ENCODE measurements at regions not wholly inside any gene's neighbourhood (a gene's known extent, or its start where the extent isn't known, plus 50 kb on each side); places are given as distances from the start of the nearest gene placed in this dataset.

DNA sequence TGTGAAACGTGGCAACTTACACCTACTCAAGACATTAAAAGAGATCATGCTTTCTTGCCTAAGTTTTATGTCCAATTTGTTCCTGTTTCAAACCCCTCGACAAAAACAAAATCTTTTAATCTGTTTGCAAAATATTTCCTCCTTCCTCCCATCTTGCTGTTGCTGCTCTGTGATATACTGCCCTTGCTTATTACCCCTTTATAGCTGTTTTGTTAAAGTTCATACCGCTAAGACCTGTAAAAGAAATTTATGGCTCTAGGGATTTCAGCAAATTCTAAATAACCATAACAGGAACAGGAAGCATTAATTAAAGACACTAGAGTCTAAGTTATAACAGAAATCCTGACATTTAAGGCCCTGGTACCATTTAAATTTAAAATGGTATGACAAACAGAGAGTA, 1268.2 kb upstream of the PIK3C3 start:
- DNase-seq = no peak
- Histone ChIP-seq H3K27me3 (ENCODE audit: insufficient read depth, low read length) (no peaks in the 10 kb centered on the region), H3K36me3 (ENCODE audit: insufficient read depth, low read length) (no peaks in the 10 kb centered on the region), H3K9me3 (ENCODE audit: control insufficient read depth in 1 of 2, low read length in 2 of 2) (no peaks in the 10 kb centered on the region), H3K4me1 (ENCODE audit: insufficient read depth, low read length) (no peaks in the 10 kb centered on the region), H3K4me3 (ENCODE audit: low read length in 2 of 2) (no peak overlapping the region), H3K27ac (ENCODE audit: low read depth, low read length) (no peak overlapping the region)
- ChIA-PET POLR2A (ENCODE audit: partially characterized antibody) (no interaction called here), CTCF (ENCODE audit: partially characterized antibody) (no interaction called here)
- Mint-ChIP-seq H3K27me3 (no peaks in the 10 kb centered on the region), H3K36me3 (no peaks in the 10 kb centered on the region), H3K4me1 (no peaks in the 10 kb centered on the region), H3K27ac (no peak overlapping the region), H3K4me3 (no peak overlapping the region), H3K9me3 (peaks cover 0 to 22% (median 4%) of the 10 kb centered on the region in 8 donors)
- intact Hi-C loops (cut with micrococcal nuclease) = loop anchor here (1.0 kb wide), 1 partner anchor 8 kb away; no protein-coding TSS in a partner anchor

DNA sequence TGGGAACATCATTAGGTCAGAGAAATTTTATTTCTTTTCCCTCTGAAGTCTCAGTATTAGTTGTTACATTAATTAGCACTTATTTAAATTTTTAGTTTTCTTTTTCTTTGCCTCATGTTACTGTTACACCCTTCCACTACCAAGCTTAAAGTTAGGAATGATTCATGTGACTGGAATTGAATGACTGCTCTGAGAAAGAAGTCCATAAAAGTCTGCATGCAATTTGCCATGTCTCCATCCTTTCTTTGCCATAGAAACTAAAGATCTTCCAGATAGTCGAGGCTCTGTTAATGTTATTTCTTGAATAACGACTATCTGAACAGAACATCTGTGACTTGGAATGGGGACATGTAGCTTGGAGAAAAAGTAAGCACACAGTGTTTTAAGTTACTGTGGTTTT, 1269.8 kb upstream of the PIK3C3 start:
- no peak overlapping the region for H3K27ac ChIP-seq (ENCODE audit: low read depth, low read length)
- intact Hi-C loops (cut with micrococcal nuclease) = no loop called here
- no peaks in the 10 kb centered on the region for H3K36me3 ChIP-seq (ENCODE audit: insufficient read depth, low read length)
- H3K4me1 Mint-ChIP-seq = no peaks in the 10 kb centered on the region
- no peak overlapping the region for H3K4me3 Mint-ChIP-seq
- H3K27ac Mint-ChIP-seq = no peak overlapping the region
- H3K9me3 ChIP-seq (ENCODE audit: control insufficient read depth in 1 of 2, low read length in 2 of 2) = no peaks in the 10 kb centered on the region
- H3K9me3 Mint-ChIP-seq = peaks cover 0 to 22% (median 6%) of the 10 kb centered on the region in 8 donors
- no peak for DNase-seq
- H3K4me1 ChIP-seq (ENCODE audit: insufficient read depth, low read length) = no peaks in the 10 kb centered on the region
- no peak overlapping the region for H3K4me3 ChIP-seq (ENCODE audit: low read length in 2 of 2)
- ChIA-PET CTCF (ENCODE audit: partially characterized antibody) (no interaction called here), POLR2A (ENCODE audit: partially characterized antibody) (no interaction called here)
- no peaks in the 10 kb centered on the region for H3K27me3 Mint-ChIP-seq
- H3K36me3 Mint-ChIP-seq = no peaks in the 10 kb centered on the region
- H3K27me3 ChIP-seq (ENCODE audit: insufficient read depth, low read length) = no peaks in the 10 kb centered on the region

GRCh38 chr18:40678318-40678717, 1276.7 kb upstream of the PIK3C3 start:
- no peaks in the 10 kb centered on the region for H3K27me3 ChIP-seq (ENCODE audit: insufficient read depth, low read length)
- no peaks in the 10 kb centered on the region for H3K4me1 ChIP-seq (ENCODE audit: insufficient read depth, low read length)
- no peak overlapping the region for H3K27ac ChIP-seq (ENCODE audit: low read depth, low read length)
- intact Hi-C loops (cut with micrococcal nuclease) = no loop called here
- Mint-ChIP-seq H3K9me3 (peaks cover 2 to 21% (median 5%) of the 10 kb centered on the region in 8 donors), H3K27me3 (no peaks in the 10 kb centered on the region), H3K4me1 (no peaks in the 10 kb centered on the region), H3K4me3 (no peak overlapping the region), H3K36me3 (no peaks in the 10 kb centered on the region), H3K27ac (no peak overlapping the region)
- ChIA-PET POLR2A (ENCODE audit: partially characterized antibody) (no interaction called here), CTCF (ENCODE audit: partially characterized antibody) (no interaction called here)
- no peaks in the 10 kb centered on the region for H3K36me3 ChIP-seq (ENCODE audit: insufficient read depth, low read length)
- DNase-seq = no peak
- no peak overlapping the region for H3K4me3 ChIP-seq (ENCODE audit: low read length in 2 of 2)
- no peaks in the 10 kb centered on the region for H3K9me3 ChIP-seq (ENCODE audit: control insufficient read depth in 1 of 2, low read length in 2 of 2)

DNA sequence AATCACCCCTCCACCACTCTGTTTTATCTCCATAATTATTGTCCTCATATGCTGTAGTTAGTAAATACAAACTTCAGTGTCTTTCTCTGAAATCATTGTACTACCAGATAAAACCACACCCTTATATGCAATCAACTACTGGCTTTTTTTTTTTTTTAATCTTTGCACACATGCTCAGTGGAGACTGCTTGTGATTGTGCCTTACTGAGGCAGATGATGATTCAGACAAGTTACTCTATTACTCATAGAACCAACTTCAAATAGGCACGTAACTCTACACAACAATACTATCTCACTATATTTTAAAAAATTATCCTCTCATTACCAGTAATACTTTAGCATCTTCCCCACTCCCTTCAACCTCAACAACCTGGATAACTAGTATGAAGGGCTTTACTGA, 1278.4 kb upstream of the PIK3C3 start:
- no peak overlapping the region for H3K27ac Mint-ChIP-seq
- Histone ChIP-seq H3K9me3 (ENCODE audit: control insufficient read depth in 1 of 2, low read length in 2 of 2) (peaks cover 0 to 4% of the 10 kb centered on the region in 2 donors), H3K4me1 (ENCODE audit: insufficient read depth, low read length) (no peaks in the 10 kb centered on the region), H3K36me3 (ENCODE audit: insufficient read depth, low read length) (no peaks in the 10 kb centered on the region), H3K27me3 (ENCODE audit: insufficient read depth, low read length) (no peaks in the 10 kb centered on the region), H3K27ac (ENCODE audit: low read depth, low read length) (no peak overlapping the region), H3K4me3 (ENCODE audit: low read length in 2 of 2) (no peak overlapping the region)
- no peaks in the 10 kb centered on the region for H3K36me3 Mint-ChIP-seq
- intact Hi-C loops (cut with micrococcal nuclease) = no loop called here
- CTCF ChIA-PET (ENCODE audit: partially characterized antibody) = no interaction called here
- POLR2A ChIA-PET (ENCODE audit: partially characterized antibody) = no interaction called here
- H3K9me3 Mint-ChIP-seq = peaks cover 2 to 16% (median 5%) of the 10 kb centered on the region in 8 donors
- H3K27me3 Mint-ChIP-seq = no peaks in the 10 kb centered on the region
- H3K4me1 Mint-ChIP-seq = no peaks in the 10 kb centered on the region
- H3K4me3 Mint-ChIP-seq = no peak overlapping the region
- no peak for DNase-seq

DNA sequence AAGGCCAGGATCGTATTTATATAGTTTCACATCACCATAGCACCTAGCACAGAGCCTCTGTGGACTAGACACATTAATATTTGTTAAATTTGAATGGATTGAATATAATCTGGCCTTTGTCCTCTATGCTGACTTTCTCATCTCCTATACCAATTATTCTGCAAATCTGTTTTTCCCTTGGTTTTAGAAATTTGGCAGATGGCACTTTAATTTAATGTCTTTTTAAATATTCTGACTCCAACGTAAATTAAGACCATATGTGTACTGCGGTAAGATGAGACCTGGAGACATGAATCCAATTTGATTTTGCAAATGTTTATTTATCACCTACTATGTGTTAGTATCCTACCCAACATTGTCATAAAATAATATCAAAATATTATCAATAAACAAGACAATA, 1281.9 kb upstream of the PIK3C3 start:
- H3K27me3 Mint-ChIP-seq = no peaks in the 10 kb centered on the region
- H3K9me3 ChIP-seq (ENCODE audit: control insufficient read depth in 1 of 2, low read length in 2 of 2) = peaks cover 0 to 4% of the 10 kb centered on the region in 2 donors
- H3K4me1 ChIP-seq (ENCODE audit: insufficient read depth, low read length) = no peaks in the 10 kb centered on the region
- ChIA-PET POLR2A (ENCODE audit: partially characterized antibody) (no interaction called here), CTCF (ENCODE audit: partially characterized antibody) (no interaction called here)
- no peaks in the 10 kb centered on the region for H3K36me3 ChIP-seq (ENCODE audit: insufficient read depth, low read length)
- no peak for DNase-seq
- H3K4me1 Mint-ChIP-seq = no peaks in the 10 kb centered on the region
- no peak overlapping the region for H3K4me3 Mint-ChIP-seq
- no peak overlapping the region for H3K27ac ChIP-seq (ENCODE audit: low read depth, low read length)
- H3K27me3 ChIP-seq (ENCODE audit: insufficient read depth, low read length) = no peaks in the 10 kb centered on the region
- H3K9me3 Mint-ChIP-seq = peaks cover 2 to 8% (median 7%) of the 10 kb centered on the region in 8 donors
- H3K4me3 ChIP-seq (ENCODE audit: low read length in 2 of 2) = no peak overlapping the region
- no peak overlapping the region for H3K27ac Mint-ChIP-seq
- H3K36me3 Mint-ChIP-seq = no peaks in the 10 kb centered on the region
- intact Hi-C loops (cut with micrococcal nuclease) = no loop called here

- no peaks in the 10 kb centered on the region for H3K27me3 Mint-ChIP-seq
- H3K4me1 Mint-ChIP-seq = no peaks in the 10 kb centered on the region
- CTCF ChIA-PET (ENCODE audit: partially characterized antibody) = no interaction called here
- H3K36me3 Mint-ChIP-seq = no peaks in the 10 kb centered on the region
- no peak overlapping the region for H3K4me3 Mint-ChIP-seq
- no peak overlapping the region for H3K4me3 ChIP-seq (ENCODE audit: low read length in 2 of 2)
- no peak for DNase-seq
- H3K27me3 ChIP-seq (ENCODE audit: insufficient read depth, low read length) = no peaks in the 10 kb centered on the region
- intact Hi-C loops (cut with micrococcal nuclease) = no loop called here
- no peak overlapping the region for H3K27ac ChIP-seq (ENCODE audit: low read depth, low read length)
- H3K27ac Mint-ChIP-seq = no peak overlapping the region
- POLR2A ChIA-PET (ENCODE audit: partially characterized antibody) = no interaction called here
- no peaks in the 10 kb centered on the region for H3K36me3 ChIP-seq (ENCODE audit: insufficient read depth, low read length)
- H3K9me3 ChIP-seq (ENCODE audit: control insufficient read depth in 1 of 2, low read length in 2 of 2) = peaks cover 0 to 4% of the 10 kb centered on the region in 2 donors
- no peaks in the 10 kb centered on the region for H3K4me1 ChIP-seq (ENCODE audit: insufficient read depth, low read length)
- H3K9me3 Mint-ChIP-seq = peaks cover 2 to 11% (median 8%) of the 10 kb centered on the region in 8 donors
Measured at GRCh38 chr18:40672590-40672989, 1282.4 kb upstream of the PIK3C3 start.

- Histone ChIP-seq H3K27ac (ENCODE audit: low read depth, low read length) (no peak overlapping the region), H3K4me1 (ENCODE audit: insufficient read depth, low read length) (no peaks in the 10 kb centered on the region), H3K36me3 (ENCODE audit: insufficient read depth, low read length) (no peaks in the 10 kb centered on the region), H3K27me3 (ENCODE audit: insufficient read depth, low read length) (no peaks in the 10 kb centered on the region), H3K9me3 (ENCODE audit: control insufficient read depth in 1 of 2, low read length in 2 of 2) (peaks cover 0 to 4% of the 10 kb centered on the region in 2 donors), H3K4me3 (ENCODE audit: low read length in 2 of 2) (no peak overlapping the region)
- DNase-seq = no peak
- intact Hi-C loops (cut with micrococcal nuclease) = no loop called here
- Mint-ChIP-seq H3K9me3 (peaks cover 2 to 14% (median 10%) of the 10 kb centered on the region in 8 donors), H3K36me3 (no peaks in the 10 kb centered on the region), H3K4me3 (no peak overlapping the region), H3K27me3 (no peaks in the 10 kb centered on the region), H3K4me1 (no peaks in the 10 kb centered on the region), H3K27ac (no peak overlapping the region)
- POLR2A ChIA-PET (ENCODE audit: partially characterized antibody) = no interaction called here
- CTCF ChIA-PET (ENCODE audit: partially characterized antibody) = no interaction called here
Measured at GRCh38 chr18:40670668-40671375, 1284.2 kb upstream of the PIK3C3 start.

Data from CD4-positive, alpha-beta memory T cell (primary cell).